Epidermal melanocyte (primary cell): ENCODE measurements at regions not wholly inside any gene's neighbourhood (a gene's known extent, or its start where the extent isn't known, plus 50 kb on each side); places are given as distances from the start of the nearest gene placed in this dataset.
A peak's percentile ranks its signal among the peaks of the same experiment; 100 is the strongest.

ENCODE experiments used
- DNase-seq: peaks from one replicate; pipeline ENCODE4 v3.0.0; 2011; ENCODE audit warnings: low spot score; ENCODE audit not compliant: insufficient read length

DNA sequence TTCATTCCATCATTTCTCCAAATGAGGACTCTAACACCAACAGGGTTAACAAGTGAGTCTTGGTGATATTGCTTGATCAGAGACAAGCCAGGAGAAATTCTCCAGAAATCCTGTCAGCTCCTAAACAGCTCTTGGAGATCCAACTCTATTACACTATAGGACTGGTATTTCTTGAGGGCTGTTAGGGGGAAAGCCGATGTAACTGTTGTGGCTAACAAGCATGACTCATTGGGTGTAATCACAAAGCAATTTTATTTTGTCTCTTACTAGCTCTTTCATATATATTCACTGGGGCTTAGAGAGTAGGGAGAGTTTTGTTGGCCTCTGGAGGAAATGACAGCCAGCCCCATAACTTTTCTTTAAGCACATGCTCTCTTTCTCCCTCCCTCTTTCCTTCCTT lies 613.7 kb upstream of the USP9Y start:
- peak; percentile 19 for DNase-seq
